ENCODE measurements at regions not wholly inside any gene's neighbourhood (a gene's known extent, or its start where the extent isn't known, plus 50 kb on each side); places are given as distances from the start of the nearest gene placed in this dataset.

DNA sequence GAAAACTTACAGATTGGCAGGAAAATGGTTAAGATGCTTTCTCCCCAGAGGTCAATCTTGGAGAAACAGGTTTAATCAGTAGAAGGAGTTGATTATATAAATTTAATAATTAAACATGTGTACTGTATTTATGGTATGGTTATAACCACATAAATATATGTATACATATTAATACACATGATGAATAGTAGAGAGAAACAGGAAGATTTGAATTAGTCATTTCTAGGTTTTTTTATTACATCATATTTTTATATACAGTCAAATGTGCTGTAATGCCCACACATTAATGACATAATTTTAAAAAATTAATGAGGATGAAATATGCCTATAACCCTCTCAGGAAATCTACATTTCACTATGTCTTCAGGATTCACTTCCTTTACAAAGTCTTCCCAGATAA is 229.7 kb downstream of the IKZF2 start:
- DNase-seq (ENCODE audit: low spot score in 2 of 2) = no peak
- TF ChIP-seq, protein P1, sequence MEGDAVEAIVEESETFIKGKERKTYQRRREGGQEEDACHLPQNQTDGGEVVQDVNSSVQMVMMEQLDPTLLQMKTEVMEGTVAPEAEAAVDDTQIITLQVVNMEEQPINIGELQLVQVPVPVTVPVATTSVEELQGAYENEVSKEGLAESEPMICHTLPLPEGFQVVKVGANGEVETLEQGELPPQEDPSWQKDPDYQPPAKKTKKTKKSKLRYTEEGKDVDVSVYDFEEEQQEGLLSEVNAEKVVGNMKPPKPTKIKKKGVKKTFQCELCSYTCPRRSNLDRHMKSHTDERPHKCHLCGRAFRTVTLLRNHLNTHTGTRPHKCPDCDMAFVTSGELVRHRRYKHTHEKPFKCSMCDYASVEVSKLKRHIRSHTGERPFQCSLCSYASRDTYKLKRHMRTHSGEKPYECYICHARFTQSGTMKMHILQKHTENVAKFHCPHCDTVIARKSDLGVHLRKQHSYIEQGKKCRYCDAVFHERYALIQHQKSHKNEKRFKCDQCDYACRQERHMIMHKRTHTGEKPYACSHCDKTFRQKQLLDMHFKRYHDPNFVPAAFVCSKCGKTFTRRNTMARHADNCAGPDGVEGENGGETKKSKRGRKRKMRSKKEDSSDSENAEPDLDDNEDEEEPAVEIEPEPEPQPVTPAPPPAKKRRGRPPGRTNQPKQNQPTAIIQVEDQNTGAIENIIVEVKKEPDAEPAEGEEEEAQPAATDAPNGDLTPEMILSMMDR (IDR thresholded peaks at IDR 0.05) = no peak
- TF ChIP-seq POLR2A (IDR thresholded peaks at IDR 0.05) = no peak
- intact Hi-C loops (cut with DNase I; ENCODE audit: low total_unique reads) = no loop called here
- H3K4me3 ChIP-seq (ENCODE audit: low read depth, poor library complexity, severe bottlenecking) = no peak overlapping the region

DNA sequence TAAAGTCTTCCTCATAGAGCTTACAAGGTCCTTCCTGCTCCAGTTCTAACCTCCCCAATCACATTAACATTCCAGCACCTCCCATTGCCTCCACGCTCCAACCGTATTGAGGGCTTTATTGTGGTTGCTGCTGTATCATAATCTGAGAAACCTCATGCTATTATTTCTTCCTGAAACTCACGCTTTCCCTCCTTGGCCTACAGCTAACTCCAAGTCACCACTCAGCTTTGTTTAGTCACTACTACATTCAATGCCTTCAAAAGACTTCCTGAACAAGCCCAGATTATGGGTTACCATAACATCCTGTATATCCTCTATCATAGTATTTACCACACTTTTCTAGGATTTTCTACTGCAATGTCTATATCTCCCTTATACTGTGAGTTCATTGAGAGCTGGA is 230.4 kb downstream of the IKZF2 start:
- no peak for DNase-seq (ENCODE audit: low spot score in 2 of 2)
- TF ChIP-seq POLR2A (IDR thresholded peaks at IDR 0.05) = no peak
- TF ChIP-seq, protein P1 (IDR thresholded peaks at IDR 0.05) = no peak
- 77 to 87% methylated on average over 3 of the region's 3 CpGs for WGBS, 2 donors
- intact Hi-C loops (cut with DNase I; ENCODE audit: low total_unique reads) = no loop called here
- no peak overlapping the region for H3K4me3 ChIP-seq (ENCODE audit: low read depth, poor library complexity, severe bottlenecking)

DNA sequence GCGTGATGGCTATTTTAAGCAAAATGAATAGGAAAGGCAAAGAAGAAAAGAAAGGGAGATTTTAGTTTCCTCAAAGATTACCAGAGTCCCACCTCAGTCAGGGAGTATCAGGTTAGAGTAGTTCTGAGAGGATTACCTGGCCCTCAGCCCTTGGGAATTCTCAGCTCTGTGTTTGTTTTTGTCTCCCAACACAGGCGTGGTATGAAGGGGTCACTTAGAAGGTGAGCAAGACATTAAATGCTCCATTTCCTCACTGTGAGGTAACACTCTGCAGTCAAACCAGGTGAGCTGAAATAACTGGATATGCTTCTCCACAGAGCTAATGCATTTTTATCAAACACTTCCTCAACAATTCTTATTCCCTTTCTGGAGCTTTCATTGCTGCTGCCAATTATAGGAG is 232.2 kb downstream of the IKZF2 start:
- H3K4me3 ChIP-seq (ENCODE audit: low read depth, poor library complexity, severe bottlenecking) = no peak overlapping the region
- WGBS, 2 donors = 71 to 78% methylated on average over 2 of the region's 2 CpGs
- no peak for TF ChIP-seq POLR2A (IDR thresholded peaks at IDR 0.05)
- TF ChIP-seq, protein P1 (IDR thresholded peaks at IDR 0.05) = no peak
- no peak for DNase-seq (ENCODE audit: low spot score in 2 of 2)
- intact Hi-C loops (cut with DNase I; ENCODE audit: low total_unique reads) = no loop called here

DNA sequence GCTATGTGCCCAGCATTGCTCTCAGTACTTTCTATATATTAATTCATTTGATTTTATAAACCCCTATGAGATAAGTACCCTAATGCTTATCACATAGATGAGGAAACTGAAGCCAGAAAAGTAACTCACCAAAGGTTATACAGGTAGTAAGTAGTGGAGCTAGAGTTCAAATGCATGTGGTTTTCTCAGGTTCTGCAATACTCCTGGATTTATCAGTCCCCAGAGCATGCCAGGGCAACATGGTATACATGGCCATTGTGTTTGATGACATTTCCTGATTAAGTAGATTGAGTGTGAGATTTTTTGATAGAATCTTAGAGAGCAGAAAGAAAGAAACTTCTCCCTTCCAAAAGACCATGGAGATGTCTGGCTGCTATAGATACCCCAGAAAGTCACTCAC is 233.1 kb downstream of the IKZF2 start:
- TF ChIP-seq, protein P1 (IDR thresholded peaks at IDR 0.05) = no peak
- no peak for TF ChIP-seq POLR2A (IDR thresholded peaks at IDR 0.05)
- intact Hi-C loops (cut with DNase I; ENCODE audit: low total_unique reads) = no loop called here
- no peak for DNase-seq (ENCODE audit: low spot score in 2 of 2)
- H3K4me3 ChIP-seq (ENCODE audit: low read depth, poor library complexity, severe bottlenecking) = no peak overlapping the region

DNA sequence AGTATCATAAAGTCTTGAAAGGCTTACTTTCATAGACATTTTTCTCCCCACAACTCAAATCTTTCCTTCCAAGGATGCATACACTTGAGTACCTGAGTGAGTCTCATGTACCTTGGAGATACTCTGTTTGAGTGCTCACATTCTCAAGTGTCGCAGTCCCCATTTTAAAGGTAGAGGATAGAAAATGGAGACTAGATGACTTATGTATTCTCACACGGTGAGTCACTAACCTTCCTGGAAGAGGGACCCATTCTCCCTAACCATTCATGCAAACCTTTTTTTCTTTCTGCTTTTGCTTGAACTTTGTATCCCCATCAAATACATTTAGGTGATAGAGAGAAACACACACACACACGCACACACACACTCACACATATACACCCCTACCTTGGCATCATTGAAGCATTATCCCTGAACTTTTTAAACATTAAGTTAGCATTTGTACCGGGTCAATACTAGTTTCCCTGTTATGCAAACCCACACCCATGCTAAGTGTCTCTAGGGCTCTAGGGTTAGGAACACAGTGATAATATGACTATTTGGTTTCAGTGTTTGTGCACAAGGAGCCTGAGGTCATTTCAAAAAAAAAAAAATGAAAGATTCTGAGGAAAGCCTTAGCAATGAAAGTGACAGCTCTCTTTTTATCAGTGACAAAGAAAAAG is 236.2 kb downstream of the IKZF2 start:
- DNase-seq (ENCODE audit: low spot score in 2 of 2) = no peak
- no peak for TF ChIP-seq POLR2A (IDR thresholded peaks at IDR 0.05)
- TF ChIP-seq, protein P1 (IDR thresholded peaks at IDR 0.05) = no peak
- intact Hi-C loops (cut with DNase I; ENCODE audit: low total_unique reads) = no loop called here
- 78 to 83% methylated on average over 4 of the region's 4 CpGs for WGBS, 2 donors
- H3K4me3 ChIP-seq (ENCODE audit: low read depth, poor library complexity, severe bottlenecking) = no peak overlapping the region

DNA sequence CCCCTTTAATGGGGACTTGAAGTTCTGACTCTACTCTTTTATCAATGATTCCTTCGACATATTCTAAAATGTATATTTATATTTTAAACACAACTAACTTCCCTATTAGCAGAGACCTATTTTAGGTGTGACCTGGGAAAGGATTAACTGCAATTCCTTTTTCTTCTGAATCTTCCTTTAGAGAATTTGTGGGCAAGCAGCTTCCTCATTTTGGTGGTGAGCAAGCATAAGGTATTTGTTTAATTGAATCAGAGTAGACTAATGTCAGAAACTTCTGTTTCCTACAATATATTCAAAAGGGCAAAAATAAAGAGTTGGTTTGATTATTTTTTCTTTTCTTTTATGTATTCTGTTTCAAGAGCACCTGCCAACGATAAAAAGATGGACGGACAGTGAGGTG is 237.0 kb downstream of the IKZF2 start:
- no peak for DNase-seq (ENCODE audit: low spot score in 2 of 2)
- no peak for TF ChIP-seq POLR2A (IDR thresholded peaks at IDR 0.05)
- TF ChIP-seq, protein P1 (IDR thresholded peaks at IDR 0.05) = no peak
- intact Hi-C loops (cut with DNase I; ENCODE audit: low total_unique reads) = no loop called here
- H3K4me3 ChIP-seq (ENCODE audit: low read depth, poor library complexity, severe bottlenecking) = no peak overlapping the region
- 59 to 67% methylated on average over 3 of the region's 3 CpGs for WGBS, 2 donors

Data from lower leg skin (tissue), 4 donors.